PFSK-1 (cell line): ENCODE measurements at regions not wholly inside any gene's neighbourhood (a gene's known extent, or its start where the extent isn't known, plus 50 kb on each side); places are given as distances from the start of the nearest gene placed in this dataset.

Source experiments
- FOXP2 ChIP-seq: optimal IDR thresholded peaks from 2 replicates; pipeline ENCODE3; 2011; ENCODE audit warnings: borderline replicate concordance, control low read depth, inconsistent platforms; ENCODE audit not compliant: insufficient read depth; ENCODE audit errors: extremely low read length, extremely low read depth
- POLR2AphosphoS5 ChIP-seq: IDR thresholded peaks from 2 replicates; pipeline ENCODE4 v1.6.1; 2012; ENCODE audit warnings: low read depth, mild to moderate bottlenecking, control low read depth, low read length, moderate library complexity
- SIN3A ChIP-seq: IDR thresholded peaks from 2 replicates; pipeline ENCODE4 v1.6.1; 2012; ENCODE audit warnings: mild to moderate bottlenecking, low read length, moderate library complexity, borderline replicate concordance; ENCODE audit not compliant: insufficient read depth
- TAF1 ChIP-seq: IDR thresholded peaks from 2 replicates; pipeline ENCODE4 v1.6.1; 2012; ENCODE audit warnings: low read length, control low read depth, borderline replicate concordance; ENCODE audit not compliant: insufficient read depth
- TF ChIP-seq, protein P1 (sequence below), 2 experiments: IDR thresholded peaks; 2 replicates each; pipeline versions ENCODE4 v1.6.1 to v1.8.0; 2011 to 2012; ENCODE audit warnings: low read depth in 2 of 2, low read length in 2 of 2, control low read depth in 1 of 2, inconsistent platforms in 1 of 2, mild to moderate bottlenecking in 1 of 2, moderate library complexity in 1 of 2; ENCODE audit not compliant: insufficient read depth in 1 of 2

DNA sequence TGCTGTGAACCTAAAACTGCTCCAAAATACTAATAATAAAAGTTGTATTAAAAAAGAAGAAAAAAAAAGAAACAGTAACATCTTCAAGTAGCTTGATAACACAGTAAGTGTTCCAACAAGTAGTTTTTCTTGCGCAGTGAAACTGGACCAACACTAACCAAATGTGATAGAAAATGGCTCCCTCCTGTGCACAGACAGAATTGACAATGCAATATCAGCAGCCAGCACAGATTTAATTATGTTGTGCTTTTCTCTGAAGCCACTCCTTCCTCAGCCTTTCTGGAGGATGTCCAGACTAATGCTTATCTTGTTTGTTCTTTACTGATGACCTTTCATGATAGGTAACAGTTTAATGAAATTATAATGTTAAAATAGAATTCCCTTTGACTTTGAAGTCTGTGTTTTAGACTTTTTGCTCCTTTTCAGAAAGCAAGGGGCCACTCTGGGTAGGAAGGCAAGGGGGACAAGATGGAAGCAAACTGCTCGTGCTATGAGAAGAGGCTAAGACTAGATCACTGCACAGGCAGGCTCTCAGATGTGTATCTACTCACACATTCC, 147.1 kb upstream of the RPL34 start:
- TF ChIP-seq TAF1 (no peak), POLR2AphosphoS5 (no peak), SIN3A (no peak), FOXP2 (no peak)
- TF ChIP-seq, protein P1, sequence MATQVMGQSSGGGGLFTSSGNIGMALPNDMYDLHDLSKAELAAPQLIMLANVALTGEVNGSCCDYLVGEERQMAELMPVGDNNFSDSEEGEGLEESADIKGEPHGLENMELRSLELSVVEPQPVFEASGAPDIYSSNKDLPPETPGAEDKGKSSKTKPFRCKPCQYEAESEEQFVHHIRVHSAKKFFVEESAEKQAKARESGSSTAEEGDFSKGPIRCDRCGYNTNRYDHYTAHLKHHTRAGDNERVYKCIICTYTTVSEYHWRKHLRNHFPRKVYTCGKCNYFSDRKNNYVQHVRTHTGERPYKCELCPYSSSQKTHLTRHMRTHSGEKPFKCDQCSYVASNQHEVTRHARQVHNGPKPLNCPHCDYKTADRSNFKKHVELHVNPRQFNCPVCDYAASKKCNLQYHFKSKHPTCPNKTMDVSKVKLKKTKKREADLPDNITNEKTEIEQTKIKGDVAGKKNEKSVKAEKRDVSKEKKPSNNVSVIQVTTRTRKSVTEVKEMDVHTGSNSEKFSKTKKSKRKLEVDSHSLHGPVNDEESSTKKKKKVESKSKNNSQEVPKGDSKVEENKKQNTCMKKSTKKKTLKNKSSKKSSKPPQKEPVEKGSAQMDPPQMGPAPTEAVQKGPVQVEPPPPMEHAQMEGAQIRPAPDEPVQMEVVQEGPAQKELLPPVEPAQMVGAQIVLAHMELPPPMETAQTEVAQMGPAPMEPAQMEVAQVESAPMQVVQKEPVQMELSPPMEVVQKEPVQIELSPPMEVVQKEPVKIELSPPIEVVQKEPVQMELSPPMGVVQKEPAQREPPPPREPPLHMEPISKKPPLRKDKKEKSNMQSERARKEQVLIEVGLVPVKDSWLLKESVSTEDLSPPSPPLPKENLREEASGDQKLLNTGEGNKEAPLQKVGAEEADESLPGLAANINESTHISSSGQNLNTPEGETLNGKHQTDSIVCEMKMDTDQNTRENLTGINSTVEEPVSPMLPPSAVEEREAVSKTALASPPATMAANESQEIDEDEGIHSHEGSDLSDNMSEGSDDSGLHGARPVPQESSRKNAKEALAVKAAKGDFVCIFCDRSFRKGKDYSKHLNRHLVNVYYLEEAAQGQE (IDR thresholded peaks at IDR 0.05; ENCODE audit: insufficient read depth in 1 of 2, low read depth in 2 of 2, low read length in 2 of 2): no peak
